ENCODE measurements at regions not wholly inside any gene's neighbourhood (a gene's known extent, or its start where the extent isn't known, plus 50 kb on each side); places are given as distances from the start of the nearest gene placed in this dataset.

- H3K36me3 Mint-ChIP-seq: no peaks in the 10 kb centered on the region
- H3K27me3 ChIP-seq: no peaks in the 10 kb centered on the region
- no peak overlapping the region for H3K9ac ChIP-seq
- no peaks in the 10 kb centered on the region for H3K9me3 ChIP-seq (ENCODE audit: low read depth)
- H3K4me2 ChIP-seq: no peak overlapping the region
- DNase-seq (ENCODE audit: low spot score): no peak
- peaks cover 17% of the 10 kb centered on the region for H3F3A ChIP-seq (ENCODE audit: low read depth)
- peaks cover 20% of the 10 kb centered on the region for H3K4me1 ChIP-seq
- no peak overlapping the region for H2AFZ ChIP-seq (replicated peaks)
- TF ChIP-seq EZH2 (IDR thresholded peaks at IDR 0.05): no peak
- no peak for TF ChIP-seq EZH2phosphoT487 (IDR thresholded peaks at IDR 0.05)
- TF ChIP-seq, protein P1, sequence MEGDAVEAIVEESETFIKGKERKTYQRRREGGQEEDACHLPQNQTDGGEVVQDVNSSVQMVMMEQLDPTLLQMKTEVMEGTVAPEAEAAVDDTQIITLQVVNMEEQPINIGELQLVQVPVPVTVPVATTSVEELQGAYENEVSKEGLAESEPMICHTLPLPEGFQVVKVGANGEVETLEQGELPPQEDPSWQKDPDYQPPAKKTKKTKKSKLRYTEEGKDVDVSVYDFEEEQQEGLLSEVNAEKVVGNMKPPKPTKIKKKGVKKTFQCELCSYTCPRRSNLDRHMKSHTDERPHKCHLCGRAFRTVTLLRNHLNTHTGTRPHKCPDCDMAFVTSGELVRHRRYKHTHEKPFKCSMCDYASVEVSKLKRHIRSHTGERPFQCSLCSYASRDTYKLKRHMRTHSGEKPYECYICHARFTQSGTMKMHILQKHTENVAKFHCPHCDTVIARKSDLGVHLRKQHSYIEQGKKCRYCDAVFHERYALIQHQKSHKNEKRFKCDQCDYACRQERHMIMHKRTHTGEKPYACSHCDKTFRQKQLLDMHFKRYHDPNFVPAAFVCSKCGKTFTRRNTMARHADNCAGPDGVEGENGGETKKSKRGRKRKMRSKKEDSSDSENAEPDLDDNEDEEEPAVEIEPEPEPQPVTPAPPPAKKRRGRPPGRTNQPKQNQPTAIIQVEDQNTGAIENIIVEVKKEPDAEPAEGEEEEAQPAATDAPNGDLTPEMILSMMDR (IDR thresholded peaks at IDR 0.05): no peak
- no peaks in the 10 kb centered on the region for H3K9me3 Mint-ChIP-seq
- H3K27me3 Mint-ChIP-seq (ENCODE audit: insufficient read depth, low read depth): peaks cover 5% of the 10 kb centered on the region
- no peak overlapping the region for H3K4me3 Mint-ChIP-seq
- H3K4me1 Mint-ChIP-seq: peaks cover 51% of the 10 kb centered on the region
- H3K27ac ChIP-seq: no peak overlapping the region
- H4K20me1 ChIP-seq (ENCODE audit: low read depth): no peaks in the 10 kb centered on the region
- no peaks in the 10 kb centered on the region for H3K36me3 ChIP-seq
- no peak overlapping the region for H3K4me3 ChIP-seq
- no peak overlapping the region for H3K27ac Mint-ChIP-seq
- H3K79me2 ChIP-seq (ENCODE audit: low read depth): no peaks in the 10 kb centered on the region
These were observed 791.0 kb upstream of the RAB6C start for GRCh38 chr2:129188451-129188850.

GRCh38 chr2:129189617-129190319 is 789.7 kb upstream of the RAB6C start:
- no peak overlapping the region for H3K4me2 ChIP-seq
- Mint-ChIP-seq H3K9me3 (no peaks in the 10 kb centered on the region), H3K4me1 (peaks cover 58% of the 10 kb centered on the region), H3K27me3 (ENCODE audit: insufficient read depth, low read depth) (peaks cover 5% of the 10 kb centered on the region), H3K27ac (peak overlapping the region; percentile 74), H3K36me3 (no peaks in the 10 kb centered on the region), H3K4me3 (no peak overlapping the region)
- TF ChIP-seq EZH2 (IDR thresholded peaks at IDR 0.05): no peak
- TF ChIP-seq, protein P1 (IDR thresholded peaks at IDR 0.05): peak; percentile 11
- no peak for TF ChIP-seq EZH2phosphoT487 (IDR thresholded peaks at IDR 0.05)
- H3K27me3 ChIP-seq: no peaks in the 10 kb centered on the region
- no peaks in the 10 kb centered on the region for H4K20me1 ChIP-seq (ENCODE audit: low read depth)
- H3K4me1 ChIP-seq: peaks cover 24% of the 10 kb centered on the region
- H3K4me3 ChIP-seq: no peak overlapping the region
- peaks cover 17% of the 10 kb centered on the region for H3F3A ChIP-seq (ENCODE audit: low read depth)
- H3K9ac ChIP-seq: no peak overlapping the region
- H3K27ac ChIP-seq: no peak overlapping the region
- H3K36me3 ChIP-seq: no peaks in the 10 kb centered on the region
- peak overlapping the region; percentile 51 for H2AFZ ChIP-seq (replicated peaks)
- peak; percentile 28 for DNase-seq (ENCODE audit: low spot score)
- no peaks in the 10 kb centered on the region for H3K9me3 ChIP-seq (ENCODE audit: low read depth)
- H3K79me2 ChIP-seq (ENCODE audit: low read depth): no peaks in the 10 kb centered on the region

DNA sequence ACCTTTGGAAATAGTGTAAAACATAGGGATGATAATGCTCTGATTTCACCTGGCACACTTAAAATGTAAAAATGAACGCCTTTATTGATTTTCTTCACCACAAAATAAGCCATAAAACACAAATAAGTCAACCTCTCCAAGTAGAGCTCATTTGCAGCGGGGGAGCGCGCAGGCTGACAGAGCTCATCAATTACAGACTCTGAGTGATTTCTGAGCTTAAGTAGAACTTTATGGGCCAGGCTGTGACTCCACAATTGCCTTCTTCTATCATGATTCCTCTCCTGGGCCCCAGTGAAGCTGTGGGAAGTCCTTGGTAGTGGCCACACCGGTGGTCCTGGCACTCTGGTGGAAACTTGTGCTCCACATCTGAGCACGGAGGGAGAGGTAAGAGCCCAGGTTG is 789.0 kb upstream of the RAB6C start:
- Histone ChIP-seq H3K27ac (no peak overlapping the region), H3K4me1 (peaks cover 24% of the 10 kb centered on the region), H3K9ac (no peak overlapping the region), H4K20me1 (ENCODE audit: low read depth) (no peaks in the 10 kb centered on the region), H3K9me3 (ENCODE audit: low read depth) (no peaks in the 10 kb centered on the region), H3K4me3 (no peak overlapping the region), H3K4me2 (no peak overlapping the region), H2AFZ (replicated peaks) (no peak overlapping the region), H3K27me3 (no peaks in the 10 kb centered on the region), H3F3A (ENCODE audit: low read depth) (peaks cover 17% of the 10 kb centered on the region), H3K36me3 (no peaks in the 10 kb centered on the region), H3K79me2 (ENCODE audit: low read depth) (no peaks in the 10 kb centered on the region)
- no peaks in the 10 kb centered on the region for H3K9me3 Mint-ChIP-seq
- H3K27ac Mint-ChIP-seq: peak overlapping the region; percentile 54
- TF ChIP-seq EZH2 (IDR thresholded peaks at IDR 0.05) (no peak), EZH2phosphoT487 (IDR thresholded peaks at IDR 0.05) (no peak)
- TF ChIP-seq, protein P1 (IDR thresholded peaks at IDR 0.05): no peak
- H3K27me3 Mint-ChIP-seq (ENCODE audit: insufficient read depth, low read depth): peaks cover 5% of the 10 kb centered on the region
- DNase-seq (ENCODE audit: low spot score): no peak
- H3K4me3 Mint-ChIP-seq: peak overlapping the region; percentile 47
- no peaks in the 10 kb centered on the region for H3K36me3 Mint-ChIP-seq
- peaks cover 58% of the 10 kb centered on the region for H3K4me1 Mint-ChIP-seq

Data from neural progenitor cell (in vitro differentiated cells).